HG02759 (cell line): ENCODE measurements at regions not wholly inside any gene's neighbourhood (a gene's known extent, or its start where the extent isn't known, plus 50 kb on each side); places are given as distances from the start of the nearest gene placed in this dataset.
"Not testable (repeated sequence)": the region's sequence is repeated elsewhere in the genome, so short reads cannot be mapped to it uniquely, and the experiment has no call there.

ENCODE experiments used
- ATAC-seq: cut with Tn5 transposase; IDR thresholded peaks from one replicate; pipeline ENCODE4 v1.9.1; 2021; ENCODE audit warnings: mild to moderate bottlenecking, moderate library complexity; ENCODE audit not compliant: unreplicated experiment

DNA sequence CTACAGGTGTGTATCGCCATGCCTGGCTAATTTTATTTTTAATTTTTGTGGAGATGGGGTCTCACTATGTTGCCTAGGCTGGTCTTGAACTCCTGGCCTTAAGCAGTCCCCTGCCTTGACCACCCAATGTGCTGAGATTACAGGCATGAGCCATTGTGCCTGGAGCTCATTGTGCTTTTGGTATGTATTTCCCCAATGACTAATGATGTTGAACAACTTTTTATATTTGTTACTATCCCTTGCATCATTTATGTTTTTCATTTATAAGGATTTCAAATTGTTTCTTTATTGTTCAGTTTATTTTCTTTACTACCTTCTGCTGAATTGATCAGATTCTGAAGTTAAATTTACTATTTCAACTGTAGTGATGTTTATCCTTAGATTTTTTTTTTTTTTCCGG lies 199.7 kb downstream of the CEP135 start:
- no peak for ATAC-seq

- no peak for ATAC-seq
Observed at GRCh38 chr4:56147371-56147770, 198.6 kb downstream of the CEP135 start.

DNA sequence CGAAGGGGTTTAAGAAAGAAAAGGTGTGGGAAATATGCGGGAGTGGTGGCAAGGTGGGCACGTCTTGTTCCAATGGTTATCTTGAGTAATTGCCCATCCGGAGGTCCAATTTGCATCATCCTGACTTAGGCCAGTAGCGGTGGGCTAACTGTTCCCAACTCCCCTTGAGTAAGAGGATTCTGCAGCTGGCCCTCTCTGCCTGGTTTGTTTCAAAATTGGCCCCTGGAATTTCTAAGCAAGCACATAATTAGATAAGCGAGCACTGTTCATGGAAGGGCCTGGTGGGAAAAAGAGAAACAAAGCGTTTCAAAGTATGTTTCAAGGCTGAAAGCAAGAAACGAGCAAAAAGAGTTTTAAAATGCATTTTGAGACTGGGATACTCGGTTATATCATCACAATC lies 198.2 kb downstream of the CEP135 start:
- ATAC-seq = no peak

- ATAC-seq = no peak
Observed at GRCh38 chr4:56142088-56142487, 193.3 kb downstream of the CEP135 start.

GRCh38 chr4:56139241-56139827 lies 190.6 kb downstream of the CEP135 start:
- no peak for ATAC-seq

GRCh38 chr4:56134834-56135233 lies 186.1 kb downstream of the CEP135 start:
- ATAC-seq = not testable (repeated sequence)

- no peak for ATAC-seq
Observed at GRCh38 chr4:56134266-56134665, 185.5 kb downstream of the CEP135 start.

DNA sequence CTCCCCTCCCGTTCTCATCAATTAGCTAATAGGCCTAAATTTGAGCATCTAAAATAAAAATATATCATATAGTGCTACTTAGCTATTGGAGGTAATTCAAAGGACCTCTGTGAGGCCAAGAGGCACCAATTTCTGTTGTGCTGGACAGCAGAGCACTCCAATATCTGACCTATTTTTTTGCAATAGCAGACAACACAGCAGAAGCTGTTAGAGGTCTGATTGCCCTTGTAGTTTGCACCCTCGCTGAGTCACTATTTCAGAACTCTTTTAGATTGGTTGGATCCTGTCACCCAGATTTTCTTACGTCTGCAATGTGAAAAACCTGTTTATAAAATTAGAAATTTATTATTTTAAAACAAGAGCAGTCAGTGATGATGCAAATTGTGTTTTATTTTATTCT lies 184.1 kb downstream of the CEP135 start:
- ATAC-seq = no peak

DNA sequence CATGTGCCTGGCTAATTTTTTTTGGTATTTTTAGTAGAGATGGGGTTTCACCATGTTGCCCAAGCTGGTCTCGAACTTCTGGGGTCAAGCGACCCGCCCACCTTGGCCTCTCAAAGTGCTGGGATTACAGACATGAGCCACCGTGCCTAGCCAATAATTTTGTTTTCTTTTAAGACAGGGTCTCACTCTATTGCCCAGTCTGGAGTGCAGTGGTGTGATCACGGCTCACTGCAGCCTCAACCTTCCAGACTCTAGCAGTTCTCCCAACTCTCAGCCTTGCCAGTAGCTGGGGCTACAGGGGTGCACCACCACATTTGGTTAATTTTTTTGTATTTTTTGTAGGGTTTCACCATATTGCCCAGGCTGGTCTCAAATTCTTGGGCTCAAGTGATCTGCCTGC lies 183.4 kb downstream of the CEP135 start:
- not testable (repeated sequence) for ATAC-seq

DNA sequence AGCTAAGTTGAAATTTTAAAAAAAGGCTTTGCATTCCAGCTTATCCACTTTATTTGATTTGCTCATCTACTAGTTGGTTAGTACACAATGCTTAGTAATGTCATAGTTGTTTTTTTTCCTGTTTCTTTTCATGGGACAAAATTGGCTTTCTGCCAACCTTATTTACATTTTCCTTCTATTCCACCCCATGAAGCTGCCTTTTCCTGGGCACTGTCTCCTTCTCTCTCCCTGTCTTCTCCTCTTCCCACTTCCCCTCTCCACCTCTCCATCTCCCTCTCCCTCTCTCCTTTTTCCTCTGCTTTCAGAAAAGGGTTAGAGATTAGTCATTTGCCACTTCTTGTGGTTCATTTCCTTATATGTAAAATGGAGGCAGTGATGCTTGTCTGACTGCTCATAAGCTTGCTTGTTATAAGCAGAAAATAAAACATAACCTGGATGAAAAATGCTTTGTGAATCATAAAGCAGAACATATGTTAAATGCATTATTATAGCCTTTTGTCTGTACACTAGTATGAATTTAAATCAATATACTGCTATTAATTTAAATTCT lies 181.9 kb downstream of the CEP135 start:
- ATAC-seq = no peak

- no peak for ATAC-seq
Observed at GRCh38 chr4:56129431-56129861, 180.7 kb downstream of the CEP135 start.

DNA sequence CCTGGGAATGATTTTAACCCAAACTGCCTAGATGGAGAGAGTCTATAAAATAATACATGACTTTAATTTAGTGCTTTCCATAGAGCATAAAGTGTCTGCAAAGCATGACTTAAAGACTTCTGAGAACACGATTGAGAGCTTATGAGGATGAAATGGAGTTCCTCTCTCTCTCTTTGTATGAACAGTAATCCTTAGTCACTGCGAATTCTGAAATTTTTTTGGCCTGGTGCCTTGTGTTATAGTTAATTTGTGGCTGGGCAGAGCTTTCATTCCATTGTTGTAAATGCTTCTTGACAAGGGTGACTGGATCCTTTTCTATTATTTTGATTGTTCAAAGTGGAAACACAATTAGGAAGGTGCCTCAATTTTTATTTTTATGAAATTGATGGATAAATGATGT lies 179.5 kb downstream of the CEP135 start:
- no peak for ATAC-seq

DNA sequence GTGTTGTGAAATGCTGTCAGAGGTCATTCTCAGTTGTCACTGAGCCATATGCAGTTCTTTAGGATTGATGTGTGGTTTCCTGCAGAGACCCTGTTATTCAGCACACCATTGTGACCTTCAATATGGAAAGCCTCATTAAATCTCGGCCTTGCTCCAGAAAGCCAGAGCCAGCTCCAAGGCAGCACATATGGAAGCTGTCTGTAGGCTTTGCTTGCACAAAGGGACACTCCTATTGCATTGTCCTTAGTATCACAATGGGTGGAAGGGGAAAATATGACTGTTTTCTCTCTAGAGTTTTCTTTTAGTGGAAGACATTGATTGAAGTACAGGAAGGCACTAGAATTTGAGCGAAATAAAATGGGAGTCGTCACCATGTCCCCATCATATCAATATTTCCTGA lies 179.0 kb downstream of the CEP135 start:
- ATAC-seq = no peak

- no peak for ATAC-seq
Observed at GRCh38 chr4:56123547-56123946, 174.8 kb downstream of the CEP135 start.

GRCh38 chr4:56123051-56123450 lies 174.3 kb downstream of the CEP135 start:
- ATAC-seq = no peak

DNA sequence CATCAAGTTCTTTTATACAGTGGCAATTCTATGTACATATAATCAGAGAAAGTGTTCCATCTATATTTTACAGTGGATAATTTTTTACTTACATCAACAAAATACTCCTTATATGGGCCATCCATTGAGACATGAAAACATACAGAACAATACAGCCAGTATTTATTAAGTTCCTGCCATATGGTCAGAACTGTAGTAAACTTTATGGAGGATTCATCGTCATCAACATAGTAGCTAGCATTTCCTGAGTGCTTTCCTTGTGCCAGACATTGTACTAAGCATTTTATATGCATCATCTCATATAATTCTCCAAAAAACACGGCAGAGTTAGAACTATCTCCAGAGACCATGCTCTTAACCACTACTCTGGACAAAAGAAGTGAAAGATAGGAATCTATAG lies 170.1 kb downstream of the CEP135 start:
- no peak for ATAC-seq

DNA sequence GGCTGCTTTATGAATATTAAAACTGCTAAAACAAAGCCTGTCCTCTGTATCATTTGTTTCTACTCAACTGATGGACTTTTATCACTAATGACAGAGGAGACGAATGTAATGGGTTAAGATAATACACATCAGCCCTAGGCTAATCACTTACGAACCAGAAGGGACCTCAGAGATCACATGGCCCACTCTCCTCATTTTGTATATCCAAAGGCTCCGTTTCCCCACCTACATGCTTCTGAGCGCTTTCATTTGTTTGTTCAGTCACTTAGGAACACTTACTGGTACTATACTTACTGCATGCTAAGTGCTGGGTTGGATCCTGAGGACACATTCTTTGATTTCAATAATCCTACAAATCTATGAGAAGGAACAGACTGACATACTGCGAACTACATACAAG lies 169.3 kb downstream of the CEP135 start:
- no peak for ATAC-seq

DNA sequence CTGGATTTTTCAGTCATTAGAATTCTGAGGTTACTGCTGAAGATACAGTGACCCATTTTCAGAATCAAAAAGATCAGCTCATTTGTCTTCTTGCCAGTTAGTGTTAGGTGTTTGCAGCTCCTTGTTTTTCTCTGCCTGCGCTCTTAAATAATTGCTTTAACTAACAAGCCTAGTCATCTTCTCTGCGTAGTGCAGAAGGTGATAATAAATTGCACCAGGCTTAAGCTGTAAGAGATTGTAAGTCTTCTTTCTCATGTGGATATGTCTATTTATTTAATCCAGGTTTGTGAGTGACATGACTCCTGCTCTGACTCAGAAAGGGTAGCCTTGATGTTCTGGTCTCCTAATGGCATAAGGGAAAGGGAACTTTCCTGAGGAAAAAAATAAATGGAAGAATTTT lies 167.2 kb downstream of the CEP135 start:
- ATAC-seq = no peak

- ATAC-seq = no peak
Observed at GRCh38 chr4:56112377-56112776, 163.6 kb downstream of the CEP135 start.

- no peak for ATAC-seq
Observed at GRCh38 chr4:56106180-56107147, 157.7 kb downstream of the CEP135 start.

GRCh38 chr4:56104188-56104587 lies 155.4 kb downstream of the CEP135 start:
- ATAC-seq = no peak

GRCh38 chr4:56102601-56103000 lies 153.9 kb downstream of the CEP135 start:
- ATAC-seq = no peak
